Mesothelial cell of epicardium (in vitro differentiated cells): ENCODE measurements at regions not wholly inside any gene's neighbourhood (a gene's known extent, or its start where the extent isn't known, plus 50 kb on each side); places are given as distances from the start of the nearest gene placed in this dataset.

Source experiments
- DNase-seq, 2 experiments: peaks; one replicate each; pipeline ENCODE4 v3.0.0; 2021; ENCODE audit warnings: low spot score in 2 of 2; ENCODE audit not compliant: unreplicated experiment in 2 of 2
- H3K27ac Mint-ChIP-seq: 2 replicates; pipeline ENCODE4 v1.8.0; 2021; ENCODE audit warnings: mixed read lengths
- H3K27me3 Mint-ChIP-seq: 2 replicates; pipeline ENCODE4 v1.8.0; 2021; ENCODE audit warnings: low read depth, mixed read lengths
- H3K36me3 Mint-ChIP-seq: 2 replicates; pipeline ENCODE4 v1.8.0; 2021; ENCODE audit warnings: mixed read lengths
- H3K4me1 Mint-ChIP-seq: 2 replicates; pipeline ENCODE4 v1.8.0; 2021; ENCODE audit warnings: mixed read lengths
- H3K4me3 Mint-ChIP-seq: 2 replicates; pipeline ENCODE4 v1.8.0; 2021; ENCODE audit warnings: mild to moderate bottlenecking, moderate library complexity, mixed read lengths
- H3K9me3 Mint-ChIP-seq: 2 replicates; pipeline ENCODE4 v1.8.0; 2021; ENCODE audit warnings: mixed read lengths
- TF ChIP-seq, protein P1 (sequence below): fragments of 200-600 bp; sonication (generic); IDR thresholded peaks from one replicate; pipeline ENCODE4 v1.5.0; 2021; ENCODE audit warnings: antibody characterized with exemption; ENCODE audit not compliant: unreplicated experiment

DNA sequence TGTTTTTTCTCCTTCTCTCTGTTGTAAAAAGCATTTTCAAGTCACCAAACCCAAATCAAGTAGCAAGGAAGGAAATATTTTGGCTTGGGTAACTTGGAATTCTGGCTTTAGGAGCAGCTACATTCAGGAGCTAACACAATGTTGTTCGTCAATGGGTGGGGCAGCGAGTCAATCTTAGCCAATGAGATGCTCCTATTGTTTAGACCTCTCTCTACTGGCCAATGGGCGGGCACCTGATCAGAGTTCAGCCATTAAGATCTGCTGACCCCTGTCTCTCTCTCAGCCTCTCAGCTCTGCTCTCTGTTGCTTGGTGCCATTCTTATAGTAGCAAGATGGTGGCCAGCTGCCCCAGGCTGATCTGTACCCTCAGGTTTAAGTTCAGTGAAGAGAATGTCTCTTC, 83.2 kb downstream of the IRX3 start:
- peaks cover 6% of the 10 kb centered on the region for H3K27me3 Mint-ChIP-seq
- H3K9me3 Mint-ChIP-seq, result no peaks in the 10 kb centered on the region
- no peak overlapping the region for H3K4me3 Mint-ChIP-seq
- H3K27ac Mint-ChIP-seq, result no peak overlapping the region
- no peaks in the 10 kb centered on the region for H3K36me3 Mint-ChIP-seq
- peaks cover 22% of the 10 kb centered on the region for H3K4me1 Mint-ChIP-seq
- TF ChIP-seq, protein P1, sequence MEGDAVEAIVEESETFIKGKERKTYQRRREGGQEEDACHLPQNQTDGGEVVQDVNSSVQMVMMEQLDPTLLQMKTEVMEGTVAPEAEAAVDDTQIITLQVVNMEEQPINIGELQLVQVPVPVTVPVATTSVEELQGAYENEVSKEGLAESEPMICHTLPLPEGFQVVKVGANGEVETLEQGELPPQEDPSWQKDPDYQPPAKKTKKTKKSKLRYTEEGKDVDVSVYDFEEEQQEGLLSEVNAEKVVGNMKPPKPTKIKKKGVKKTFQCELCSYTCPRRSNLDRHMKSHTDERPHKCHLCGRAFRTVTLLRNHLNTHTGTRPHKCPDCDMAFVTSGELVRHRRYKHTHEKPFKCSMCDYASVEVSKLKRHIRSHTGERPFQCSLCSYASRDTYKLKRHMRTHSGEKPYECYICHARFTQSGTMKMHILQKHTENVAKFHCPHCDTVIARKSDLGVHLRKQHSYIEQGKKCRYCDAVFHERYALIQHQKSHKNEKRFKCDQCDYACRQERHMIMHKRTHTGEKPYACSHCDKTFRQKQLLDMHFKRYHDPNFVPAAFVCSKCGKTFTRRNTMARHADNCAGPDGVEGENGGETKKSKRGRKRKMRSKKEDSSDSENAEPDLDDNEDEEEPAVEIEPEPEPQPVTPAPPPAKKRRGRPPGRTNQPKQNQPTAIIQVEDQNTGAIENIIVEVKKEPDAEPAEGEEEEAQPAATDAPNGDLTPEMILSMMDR, result no peak
- DNase-seq, result no peak
